ENCODE measurements at regions not wholly inside any gene's neighbourhood (a gene's known extent, or its start where the extent isn't known, plus 50 kb on each side); places are given as distances from the start of the nearest gene placed in this dataset.

GRCh38 chr2:70029814-70030409 is 57.4 kb upstream of the PCBP1 start:
- TF ChIP-seq POLR2A (IDR thresholded peaks at IDR 0.05): no peak
- no peak for TF ChIP-seq CTCF (IDR thresholded peaks at IDR 0.05)

Data from heart left ventricle (tissue), 13 donors.